Body of pancreas (tissue), 4 donors: ENCODE measurements at regions not wholly inside any gene's neighbourhood (a gene's known extent, or its start where the extent isn't known, plus 50 kb on each side); places are given as distances from the start of the nearest gene placed in this dataset.

Experiments
- ATAC-seq: fragments of 150-250 bp; one replicate; pipeline ENCODE4 v1.9.1; 2016
- DNase-seq, 4 donors: peaks; one replicate each; pipeline ENCODE4 v3.0.0-alpha.2; 2019
- H3K27ac ChIP-seq, 4 donors: fragments of 200-600 bp; sonication (generic); 1 replicate in 3 of 4; 2 replicates in 1 of 4; pipeline versions ENCODE4 v1.5.1 to v1.6.1; 2016 to 2019; ENCODE audit warnings: mild to moderate bottlenecking in 1 of 4, mixed read lengths in 1 of 4, moderate library complexity in 1 of 4
- H3K27me3 ChIP-seq, 2 donors: fragments of 200-600 bp; sonication (generic); one replicate each; pipeline ENCODE4 v1.6.0; 2016; ENCODE audit warnings: mild to moderate bottlenecking in 1 of 2
- H3K36me3 ChIP-seq, 2 donors: fragments of 200-600 bp; sonication (generic); replicated peaks in 1 of 2; 2 replicates each; pipeline ENCODE4 v1.5.1; 2016; ENCODE audit warnings: low read depth in 2 of 2; ENCODE audit not compliant: insufficient read depth in 1 of 2
- H3K4me1 ChIP-seq: fragments of 200-600 bp; sonication (generic); one replicate; pipeline ENCODE4 v1.6.0; 2016
- H3K4me3 ChIP-seq, 2 donors: fragments of 200-600 bp; sonication (generic); 1 replicate in 1 of 2; 2 replicates in 1 of 2; pipeline ENCODE4 v1.5.1; 2016 to 2019
- H3K9me3 ChIP-seq, 3 donors: fragments of 200-600 bp; sonication (generic); 1 replicate in 2 of 3; 2 replicates in 1 of 3; pipeline ENCODE4 v1.5.1; 2016
- CTCF ChIP-seq, 7 experiments: fragments of 450-650 bp in 4 of 7; fragments of 200-600 bp in 3 of 7; sonication (generic) in 3 of 7; IDR thresholded peaks; one replicate each; pipeline ENCODE4 v1.5.1; 2016 to 2019; ENCODE audit warnings: antibody characterized with exemption in 7 of 7
- POLR2A ChIP-seq, 3 donors: fragments of 450-650 bp; IDR thresholded peaks; one replicate each; pipeline ENCODE4 v1.6.1; 2016; ENCODE audit warnings: antibody characterized with exemption in 3 of 3, mild to moderate bottlenecking in 2 of 3
- WGBS, 2 donors: methylation state at CpG; one replicate each; pipeline ENCODE4 v1.1.5; 2017; 5-methylcytosine and 5-hydroxymethylcytosine counted together
- intact Hi-C: fragments of 100-400 bp; cut with DNase I; formaldehyde crosslinking; loops from one replicate; pipeline ENCODE4 v1.15.1; 2023

- Histone ChIP-seq H3K4me1 (no peaks in the 10 kb centered on the region), H3K9me3 (no peaks in the 10 kb centered on the region), H3K27ac (no peak overlapping the region), H3K36me3 (no peaks in the 10 kb centered on the region), H3K4me3 (no peak overlapping the region), H3K27me3 (no peaks in the 10 kb centered on the region)
- intact Hi-C loops = no loop called here
- 71 to 73% methylated on average over 6 of the region's 6 CpGs for WGBS, 2 donors
- no peak for DNase-seq
- no peak for ATAC-seq
- TF ChIP-seq CTCF (IDR thresholded peaks at IDR 0.05) (no peak), POLR2A (IDR thresholded peaks at IDR 0.05) (no peak)
These were observed 81.3 kb upstream of the TSPAN5 start for GRCh38 chr4:98739751-98740150.

GRCh38 chr4:98733601-98734000, 75.2 kb upstream of the TSPAN5 start:
- Histone ChIP-seq H3K9me3 (no peaks in the 10 kb centered on the region), H3K4me1 (no peaks in the 10 kb centered on the region), H3K27ac (no peak overlapping the region), H3K36me3 (no peaks in the 10 kb centered on the region), H3K27me3 (no peaks in the 10 kb centered on the region), H3K4me3 (no peak overlapping the region)
- intact Hi-C loops = no loop called here
- DNase-seq (no peak), ATAC-seq (no peak)
- no peak for TF ChIP-seq POLR2A (IDR thresholded peaks at IDR 0.05)
- no peak for TF ChIP-seq CTCF (IDR thresholded peaks at IDR 0.05)

GRCh38 chr4:98728871-98729270, 70.5 kb upstream of the TSPAN5 start:
- Histone ChIP-seq H3K27ac (no peak overlapping the region), H3K9me3 (no peaks in the 10 kb centered on the region), H3K4me3 (no peak overlapping the region), H3K4me1 (no peaks in the 10 kb centered on the region), H3K36me3 (no peaks in the 10 kb centered on the region), H3K27me3 (no peaks in the 10 kb centered on the region)
- no peak for TF ChIP-seq POLR2A (IDR thresholded peaks at IDR 0.05)
- no peak for TF ChIP-seq CTCF (IDR thresholded peaks at IDR 0.05)
- intact Hi-C loops = no loop called here
- 65 to 83% methylated on average over 1 of the region's 1 CpG for WGBS, 2 donors
- DNase-seq = no peak
- ATAC-seq = no peak

- 45 to 47% methylated on average over 4 of the region's 4 CpGs for WGBS, 2 donors
- intact Hi-C loops = no loop called here
- Histone ChIP-seq H3K27ac (no peak overlapping the region), H3K9me3 (no peaks in the 10 kb centered on the region), H3K36me3 (no peaks in the 10 kb centered on the region), H3K4me3 (no peak overlapping the region), H3K27me3 (no peaks in the 10 kb centered on the region), H3K4me1 (no peaks in the 10 kb centered on the region)
- ATAC-seq = no peak
- no peak for TF ChIP-seq POLR2A (IDR thresholded peaks at IDR 0.05)
- no peak for TF ChIP-seq CTCF (IDR thresholded peaks at IDR 0.05)
- DNase-seq = no peak
These were observed 70.0 kb upstream of the TSPAN5 start for GRCh38 chr4:98728433-98728832.

GRCh38 chr4:98722000-98722399, 63.6 kb upstream of the TSPAN5 start:
- intact Hi-C loops = no loop called here
- DNase-seq (no peak), ATAC-seq (no peak)
- Histone ChIP-seq H3K9me3 (no peaks in the 10 kb centered on the region), H3K27me3 (no peaks in the 10 kb centered on the region), H3K4me1 (no peaks in the 10 kb centered on the region), H3K36me3 (no peaks in the 10 kb centered on the region), H3K4me3 (no peak overlapping the region), H3K27ac (no peak overlapping the region)
- TF ChIP-seq CTCF (IDR thresholded peaks at IDR 0.05) = no peak
- TF ChIP-seq POLR2A (IDR thresholded peaks at IDR 0.05) = no peak
- WGBS, 2 donors = 85 to 87% methylated on average over 2 of the region's 2 CpGs
